Mesothelial cell of epicardium (in vitro differentiated cells): ENCODE measurements at regions not wholly inside any gene's neighbourhood (a gene's known extent, or its start where the extent isn't known, plus 50 kb on each side); places are given as distances from the start of the nearest gene placed in this dataset.

Experiments used
- DNase-seq, 2 experiments: peaks; one replicate each; pipeline ENCODE4 v3.0.0; 2021; ENCODE audit warnings: low spot score in 2 of 2; ENCODE audit not compliant: unreplicated experiment in 2 of 2
- H3K27ac Mint-ChIP-seq: 2 replicates; pipeline ENCODE4 v1.8.0; 2021; ENCODE audit warnings: mixed read lengths
- H3K27me3 Mint-ChIP-seq: 2 replicates; pipeline ENCODE4 v1.8.0; 2021; ENCODE audit warnings: low read depth, mixed read lengths
- H3K36me3 Mint-ChIP-seq: 2 replicates; pipeline ENCODE4 v1.8.0; 2021; ENCODE audit warnings: mixed read lengths
- H3K4me1 Mint-ChIP-seq: 2 replicates; pipeline ENCODE4 v1.8.0; 2021; ENCODE audit warnings: mixed read lengths
- H3K4me3 Mint-ChIP-seq: 2 replicates; pipeline ENCODE4 v1.8.0; 2021; ENCODE audit warnings: mild to moderate bottlenecking, moderate library complexity, mixed read lengths
- H3K9me3 Mint-ChIP-seq: 2 replicates; pipeline ENCODE4 v1.8.0; 2021; ENCODE audit warnings: mixed read lengths
- CTCF ChIP-seq: fragments of 200-600 bp; sonication (generic); IDR thresholded peaks from one replicate; pipeline ENCODE4 v1.5.0; 2021; ENCODE audit warnings: antibody characterized with exemption; ENCODE audit not compliant: unreplicated experiment

GRCh38 chr14:71834284-71835204 lies 97.7 kb upstream of the RGS6 start:
- DNase-seq, result no peak

GRCh38 chr14:71852181-71852580 lies 80.0 kb upstream of the RGS6 start:
- Mint-ChIP-seq H3K4me3 (no peak overlapping the region), H3K9me3 (peaks cover 18% of the 10 kb centered on the region), H3K27ac (no peak overlapping the region), H3K4me1 (no peaks in the 10 kb centered on the region), H3K27me3 (no peaks in the 10 kb centered on the region), H3K36me3 (peaks cover 5% of the 10 kb centered on the region)
- TF ChIP-seq CTCF, result no peak
- no peak for DNase-seq

More at GRCh38 chr14:71834284-71835204, 97.7 kb upstream of the RGS6 start:
- peaks cover 15% of the 10 kb centered on the region for H3K9me3 Mint-ChIP-seq
- no peak overlapping the region for H3K27ac Mint-ChIP-seq
- no peaks in the 10 kb centered on the region for H3K36me3 Mint-ChIP-seq
- no peak overlapping the region for H3K4me3 Mint-ChIP-seq
- H3K4me1 Mint-ChIP-seq, result no peaks in the 10 kb centered on the region
- no peak for TF ChIP-seq CTCF
- H3K27me3 Mint-ChIP-seq, result peaks cover 5% of the 10 kb centered on the region

DNA sequence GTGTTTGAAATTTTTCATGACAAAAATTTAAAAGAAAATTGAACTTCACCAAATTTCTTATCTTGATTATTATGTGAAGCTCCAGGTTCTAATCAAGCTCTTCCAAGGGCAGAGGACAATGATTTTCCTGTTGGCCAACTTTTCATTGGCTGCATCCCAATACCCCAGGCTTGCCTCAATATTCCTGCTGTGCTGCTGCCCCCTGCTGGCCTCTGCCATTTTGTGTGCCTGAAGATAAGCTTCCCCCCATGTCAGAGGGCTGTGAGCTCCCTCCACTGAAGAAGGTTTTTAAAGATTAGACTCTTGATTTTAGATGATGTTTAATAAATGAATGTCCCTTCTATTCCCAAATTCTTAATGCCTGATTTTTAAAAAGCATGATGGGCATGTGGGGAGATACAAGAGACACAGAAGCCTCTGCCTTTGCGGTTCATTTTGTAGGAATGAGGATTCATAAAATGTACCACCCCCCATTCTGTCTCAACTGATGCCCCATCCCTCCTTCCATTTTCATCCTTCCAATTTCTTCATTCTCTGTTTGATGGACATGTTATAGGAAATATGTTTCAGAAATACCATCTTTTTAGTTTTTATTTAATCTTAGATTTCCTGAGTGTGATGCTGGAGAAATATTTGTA lies 76.7 kb upstream of the RGS6 start:
- peaks cover 3% of the 10 kb centered on the region for H3K36me3 Mint-ChIP-seq
- TF ChIP-seq CTCF, result peak; percentile 52
- no peaks in the 10 kb centered on the region for H3K4me1 Mint-ChIP-seq
- peak in 1 of 2 experiments; percentile 50 for DNase-seq
- no peak overlapping the region for H3K27ac Mint-ChIP-seq
- no peak overlapping the region for H3K4me3 Mint-ChIP-seq
- peaks cover 7% of the 10 kb centered on the region for H3K27me3 Mint-ChIP-seq
- peaks cover 36% of the 10 kb centered on the region for H3K9me3 Mint-ChIP-seq

- peaks cover 3% of the 10 kb centered on the region for H3K36me3 Mint-ChIP-seq
- no peak for TF ChIP-seq CTCF
- no peak overlapping the region for H3K27ac Mint-ChIP-seq
- H3K4me1 Mint-ChIP-seq, result no peaks in the 10 kb centered on the region
- peaks cover 7% of the 10 kb centered on the region for H3K27me3 Mint-ChIP-seq
- peaks cover 43% of the 10 kb centered on the region for H3K9me3 Mint-ChIP-seq
- DNase-seq, result no peak
- H3K4me3 Mint-ChIP-seq, result no peak overlapping the region
Measured at GRCh38 chr14:71856199-71856919, 75.9 kb upstream of the RGS6 start.

GRCh38 chr14:71863049-71863448 lies 69.2 kb upstream of the RGS6 start:
- H3K27ac Mint-ChIP-seq, result no peak overlapping the region
- TF ChIP-seq CTCF, result peak; percentile 29
- no peak overlapping the region for H3K4me3 Mint-ChIP-seq
- no peak for DNase-seq
- H3K36me3 Mint-ChIP-seq, result no peaks in the 10 kb centered on the region
- H3K27me3 Mint-ChIP-seq, result peaks cover 20% of the 10 kb centered on the region
- no peaks in the 10 kb centered on the region for H3K4me1 Mint-ChIP-seq
- peaks cover 28% of the 10 kb centered on the region for H3K9me3 Mint-ChIP-seq
